ENCODE measurements at regions not wholly inside any gene's neighbourhood (a gene's known extent, or its start where the extent isn't known, plus 50 kb on each side); places are given as distances from the start of the nearest gene placed in this dataset.

GRCh38 chr5:1687301-1687970 is 112.2 kb downstream of the MRPL36 start:
- TF ChIP-seq CTCF (conservative IDR thresholded peaks at IDR 0.05): no peak
- no peak for TF ChIP-seq EZH2 (IDR thresholded peaks at IDR 0.05; ENCODE audit: low read depth)

All from PC-9 (cell line).